GM19455 (cell line): ENCODE measurements at regions not wholly inside any gene's neighbourhood (a gene's known extent, or its start where the extent isn't known, plus 50 kb on each side); places are given as distances from the start of the nearest gene placed in this dataset.
"Not testable (repeated sequence)": the region's sequence is repeated elsewhere in the genome, so short reads cannot be mapped to it uniquely, and the experiment has no call there.

ENCODE experiments used
- ATAC-seq: cut with Tn5 transposase; IDR thresholded peaks from one replicate; pipeline ENCODE4 v1.9.1; 2021; ENCODE audit not compliant: unreplicated experiment

- not testable (repeated sequence) for ATAC-seq
Observed at GRCh38 chr7:84880326-84880997, 306.4 kb downstream of the SEMA3D start.

GRCh38 chr7:84879570-84880325 lies 307.1 kb downstream of the SEMA3D start:
- ATAC-seq: no peak

GRCh38 chr7:84877943-84878570 lies 308.8 kb downstream of the SEMA3D start:
- ATAC-seq: no peak

GRCh38 chr7:84876061-84876821 lies 310.6 kb downstream of the SEMA3D start:
- no peak for ATAC-seq

GRCh38 chr7:84865560-84865959 lies 321.3 kb downstream of the SEMA3D start:
- no peak for ATAC-seq

GRCh38 chr7:84857336-84857735 lies 329.5 kb downstream of the SEMA3D start:
- no peak for ATAC-seq

- no peak for ATAC-seq
Observed at GRCh38 chr7:84855758-84856157, 331.1 kb downstream of the SEMA3D start.

- ATAC-seq: not testable (repeated sequence)
Observed at GRCh38 chr7:84848974-84849372, 337.9 kb downstream of the SEMA3D start.

- ATAC-seq: no peak
Observed at GRCh38 chr7:84848219-84848973, 338.5 kb downstream of the SEMA3D start.

- ATAC-seq: no peak
Observed at GRCh38 chr7:84847790-84848189, 339.1 kb downstream of the SEMA3D start.

- ATAC-seq: no peak
Observed at GRCh38 chr7:84847038-84847437, 339.8 kb downstream of the SEMA3D start.

- ATAC-seq: no peak
Observed at GRCh38 chr7:84845971-84846370, 340.9 kb downstream of the SEMA3D start.

- ATAC-seq: no peak
Observed at GRCh38 chr7:84844771-84845170, 342.1 kb downstream of the SEMA3D start.

GRCh38 chr7:84841809-84842208 lies 345.0 kb downstream of the SEMA3D start:
- no peak for ATAC-seq

- no peak for ATAC-seq
Observed at GRCh38 chr7:84838857-84839256, 348.0 kb downstream of the SEMA3D start.

- ATAC-seq: no peak
Observed at GRCh38 chr7:84837405-84837804, 349.5 kb downstream of the SEMA3D start.

GRCh38 chr7:84829719-84830118 lies 357.1 kb downstream of the SEMA3D start:
- ATAC-seq: no peak

- ATAC-seq: no peak
Observed at GRCh38 chr7:84824057-84824651, 362.7 kb downstream of the SEMA3D start.

- ATAC-seq: no peak
Observed at GRCh38 chr7:84823530-84823929, 363.3 kb downstream of the SEMA3D start.

- no peak for ATAC-seq
Observed at GRCh38 chr7:84822941-84823510, 363.8 kb downstream of the SEMA3D start.
